Vagina (tissue), 2 donors: ENCODE measurements at regions not wholly inside any gene's neighbourhood (a gene's known extent, or its start where the extent isn't known, plus 50 kb on each side); places are given as distances from the start of the nearest gene placed in this dataset.

Experiments used
- CTCF ChIP-seq, 3 experiments: fragments of 450-650 bp in 2 of 3; fragments of 200-600 bp in 1 of 3; sonication (generic) in 1 of 3; IDR thresholded peaks; one replicate each; pipeline ENCODE4 v1.5.1; 2017 to 2019; ENCODE audit warnings: antibody characterized with exemption in 3 of 3, mild to moderate bottlenecking in 2 of 3, moderate library complexity in 2 of 3
- POLR2AphosphoS5 ChIP-seq, 2 donors: sonication (generic); formaldehyde crosslinking; IDR thresholded peaks; one replicate each; pipeline ENCODE4 v1.9.0; 2017; ENCODE audit warnings: antibody characterized with exemption in 2 of 2, mild to moderate bottlenecking in 2 of 2, low read depth in 1 of 2; ENCODE audit not compliant: insufficient read depth in 1 of 2

- TF ChIP-seq POLR2AphosphoS5 (IDR thresholded peaks at IDR 0.05; ENCODE audit: insufficient read depth in 1 of 2, low read depth in 1 of 2) (no peak), CTCF (IDR thresholded peaks at IDR 0.05) (no peak)
These were observed 53.7 kb upstream of the TRAK1 start for GRCh38 chr3:42037318-42037945.
